ENCODE measurements at regions not wholly inside any gene's neighbourhood (a gene's known extent, or its start where the extent isn't known, plus 50 kb on each side); places are given as distances from the start of the nearest gene placed in this dataset.

GRCh38 chr2:190807886-190808285 lies 72.7 kb upstream of the GLS start:
- TF ChIP-seq SIN3A (IDR thresholded peaks at IDR 0.05; ENCODE audit: borderline replicate concordance, insufficient read depth, low read length), result no peak

GRCh38 chr2:190809139-190809764 lies 71.4 kb upstream of the GLS start:
- TF ChIP-seq FOXP2 (optimal IDR thresholded peaks at IDR 0.05; ENCODE audit: borderline replicate concordance, extremely low read depth, extremely low read length, insufficient read depth) (no peak), SIN3A (IDR thresholded peaks at IDR 0.05; ENCODE audit: borderline replicate concordance, insufficient read depth, low read length) (no peak), REST (IDR thresholded peaks at IDR 0.05; ENCODE audit: insufficient read depth in 1 of 2, low read depth in 2 of 2, low read length in 2 of 2) (no peak), POLR2AphosphoS5 (IDR thresholded peaks at IDR 0.05; ENCODE audit: low read depth, low read length) (no peak), TAF1 (IDR thresholded peaks at IDR 0.05; ENCODE audit: borderline replicate concordance, insufficient read depth, low read length) (no peak)

GRCh38 chr2:190809876-190810525 lies 70.6 kb upstream of the GLS start:
- TF ChIP-seq POLR2AphosphoS5 (IDR thresholded peaks at IDR 0.05; ENCODE audit: low read depth, low read length), result no peak
- no peak for TF ChIP-seq SIN3A (IDR thresholded peaks at IDR 0.05; ENCODE audit: borderline replicate concordance, insufficient read depth, low read length)
- no peak for TF ChIP-seq TAF1 (IDR thresholded peaks at IDR 0.05; ENCODE audit: borderline replicate concordance, insufficient read depth, low read length)
- no peak for TF ChIP-seq FOXP2 (optimal IDR thresholded peaks at IDR 0.05; ENCODE audit: borderline replicate concordance, extremely low read depth, extremely low read length, insufficient read depth)
- no peak for TF ChIP-seq REST (IDR thresholded peaks at IDR 0.05; ENCODE audit: insufficient read depth in 1 of 2, low read depth in 2 of 2, low read length in 2 of 2)

GRCh38 chr2:190810981-190811587 lies 69.5 kb upstream of the GLS start:
- no peak for TF ChIP-seq SIN3A (IDR thresholded peaks at IDR 0.05; ENCODE audit: borderline replicate concordance, insufficient read depth, low read length)
- no peak for TF ChIP-seq REST (IDR thresholded peaks at IDR 0.05; ENCODE audit: insufficient read depth in 1 of 2, low read depth in 2 of 2, low read length in 2 of 2)
- no peak for TF ChIP-seq TAF1 (IDR thresholded peaks at IDR 0.05; ENCODE audit: borderline replicate concordance, insufficient read depth, low read length)
- no peak for TF ChIP-seq POLR2AphosphoS5 (IDR thresholded peaks at IDR 0.05; ENCODE audit: low read depth, low read length)
- TF ChIP-seq FOXP2 (optimal IDR thresholded peaks at IDR 0.05; ENCODE audit: borderline replicate concordance, extremely low read depth, extremely low read length, insufficient read depth), result no peak

- TF ChIP-seq SIN3A (IDR thresholded peaks at IDR 0.05; ENCODE audit: borderline replicate concordance, insufficient read depth, low read length) (no peak), POLR2AphosphoS5 (IDR thresholded peaks at IDR 0.05; ENCODE audit: low read depth, low read length) (no peak), REST (IDR thresholded peaks at IDR 0.05; ENCODE audit: insufficient read depth in 1 of 2, low read depth in 2 of 2, low read length in 2 of 2) (no peak), FOXP2 (optimal IDR thresholded peaks at IDR 0.05; ENCODE audit: borderline replicate concordance, extremely low read depth, extremely low read length, insufficient read depth) (no peak), TAF1 (IDR thresholded peaks at IDR 0.05; ENCODE audit: borderline replicate concordance, insufficient read depth, low read length) (no peak)
These were observed 68.8 kb upstream of the GLS start for GRCh38 chr2:190811811-190812210.

Measured in PFSK-1 (cell line).